CD14-positive monocyte (primary cell): ENCODE measurements at regions not wholly inside any gene's neighbourhood (a gene's known extent, or its start where the extent isn't known, plus 50 kb on each side); places are given as distances from the start of the nearest gene placed in this dataset.

Experiments
- DNase-seq, 3 donors: peaks; one replicate each; pipeline ENCODE4 v3.0.0-alpha.2; 2011 to 2022
- H2AFZ ChIP-seq: 2 replicates; pipeline ENCODE4 v1.6.0; 2012; ENCODE audit warnings: mild to moderate bottlenecking, low read depth, low read length, inconsistent platforms; ENCODE audit not compliant: insufficient read depth, poor library complexity, severe bottlenecking
- H3K27ac ChIP-seq, 2 donors: 1 replicate in 1 of 2; 2 replicates in 1 of 2; pipeline ENCODE4 v1.5.1; 2012 to 2013; ENCODE audit warnings: low read length in 2 of 2, control low read depth in 1 of 2, inconsistent platforms in 1 of 2, low read depth in 1 of 2, mild to moderate bottlenecking in 1 of 2
- H3K27me3 ChIP-seq, 2 donors: one replicate each; pipeline versions ENCODE4 v1.6.0 to v1.6.1; 2011 to 2013; ENCODE audit warnings: low read length in 2 of 2; ENCODE audit not compliant: control insufficient read depth in 2 of 2, insufficient read depth in 2 of 2
- H3K36me3 ChIP-seq, 2 donors: replicated peaks in 1 of 2; 1 replicate in 1 of 2; 2 replicates in 1 of 2; pipeline versions ENCODE4 v1.5.1 to v1.6.1; 2012 to 2013; ENCODE audit warnings: low read length in 2 of 2, control low read depth in 1 of 2, inconsistent platforms in 1 of 2, mild to moderate bottlenecking in 1 of 2; ENCODE audit not compliant: insufficient read depth in 2 of 2, control insufficient read depth in 1 of 2
- H3K4me1 ChIP-seq, 2 donors: 1 replicate in 1 of 2; 2 replicates in 1 of 2; pipeline versions ENCODE4 v1.5.1 to v1.6.1; 2012 to 2013; ENCODE audit warnings: low read length in 2 of 2, control low read depth in 1 of 2, inconsistent platforms in 1 of 2, mild to moderate bottlenecking in 1 of 2, moderate library complexity in 1 of 2; ENCODE audit not compliant: insufficient read depth in 2 of 2, control insufficient read depth in 1 of 2
- H3K4me2 ChIP-seq: replicated peaks from 2 replicates; pipeline ENCODE3; 2012; ENCODE audit warnings: low read length, moderate library complexity, mild to moderate bottlenecking; ENCODE audit not compliant: poor library complexity, severe bottlenecking; ENCODE audit errors: extremely low read depth
- H3K4me3 ChIP-seq, 3 experiments: fragments of 200-600 bp in 1 of 3; sonication (generic) in 1 of 3; replicated peaks in 1 of 3; 1 replicate in 2 of 3; 2 replicates in 1 of 3; pipeline ENCODE4 v1.5.1; 2011 to 2013; ENCODE audit warnings: low read length in 3 of 3, mild to moderate bottlenecking in 3 of 3, control low read depth in 2 of 3, low read depth in 2 of 3, inconsistent platforms in 1 of 3, moderate library complexity in 1 of 3
- H3K79me2 ChIP-seq: 2 replicates; pipeline ENCODE4 v1.6.0; 2012; ENCODE audit warnings: mild to moderate bottlenecking, control low read depth, inconsistent platforms, low read length, moderate library complexity; ENCODE audit not compliant: insufficient read depth
- H3K9ac ChIP-seq: 2 replicates; pipeline ENCODE4 v1.6.0; 2017; ENCODE audit warnings: low read length, mild to moderate bottlenecking; ENCODE audit not compliant: insufficient read depth, poor library complexity, severe bottlenecking
- H3K9me3 ChIP-seq, 2 donors: replicated peaks in 1 of 2; 1 replicate in 1 of 2; 2 replicates in 1 of 2; pipeline versions ENCODE4 v1.5.1 to v1.6.1; 2012 to 2013; ENCODE audit warnings: low read length in 2 of 2, control low read depth in 1 of 2; ENCODE audit not compliant: control insufficient read depth in 1 of 2, insufficient read depth in 1 of 2
- H4K20me1 ChIP-seq: 2 replicates; pipeline ENCODE4 v1.6.0; 2012; ENCODE audit warnings: mild to moderate bottlenecking, low read length, control low read depth, moderate library complexity; ENCODE audit not compliant: insufficient read depth
- H3K27ac Mint-ChIP-seq, 7 donors: one replicate each; pipeline ENCODE4 v1.8.0; 2020; ENCODE audit warnings: mild to moderate bottlenecking in 7 of 7, mixed read lengths in 7 of 7, moderate library complexity in 6 of 7, inconsistent platforms in 2 of 7
- H3K27me3 Mint-ChIP-seq, 3 donors: one replicate each; pipeline ENCODE4 v1.8.0; 2021 to 2022; ENCODE audit warnings: low read depth in 3 of 3, mild to moderate bottlenecking in 3 of 3, mixed read lengths in 3 of 3, moderate library complexity in 3 of 3, inconsistent platforms in 1 of 3
- H3K36me3 Mint-ChIP-seq, 2 donors: one replicate each; pipeline ENCODE4 v1.8.0; 2020; ENCODE audit warnings: mixed read lengths in 2 of 2, inconsistent platforms in 1 of 2, mild to moderate bottlenecking in 1 of 2
- H3K4me1 Mint-ChIP-seq: one replicate; pipeline ENCODE4 v1.8.0; 2020; ENCODE audit warnings: mild to moderate bottlenecking, mixed read lengths
- H3K4me3 Mint-ChIP-seq, 2 donors: one replicate each; pipeline ENCODE4 v1.8.0; 2020; ENCODE audit warnings: mild to moderate bottlenecking in 2 of 2, mixed read lengths in 2 of 2, moderate library complexity in 1 of 2
- H3K9me3 Mint-ChIP-seq, 7 donors: one replicate each; pipeline ENCODE4 v1.8.0; 2020 to 2022; ENCODE audit warnings: mixed read lengths in 7 of 7, mild to moderate bottlenecking in 6 of 7, moderate library complexity in 6 of 7, inconsistent platforms in 2 of 7
- WGBS: methylation state at CpG from one replicate; pipeline ENCODE4 v1.1.5; 2013; ENCODE audit warnings: missing lambda C conversion rate; ENCODE audit not compliant: insufficient coverage; 5-methylcytosine and 5-hydroxymethylcytosine counted together
- intact Hi-C, 2 donors: fragments of 100-400 bp; cut with micrococcal nuclease; formaldehyde crosslinking; loops; one replicate each; pipeline versions ENCODE4 v1.15.0 to v1.15.1; 2023
- TF ChIP-seq, protein P1 (sequence below): fragments of 200-600 bp; IDR thresholded peaks from one replicate; pipeline ENCODE4 v1.8.0; 2022; ENCODE audit warnings: antibody characterized with exemption, mild to moderate bottlenecking

DNA sequence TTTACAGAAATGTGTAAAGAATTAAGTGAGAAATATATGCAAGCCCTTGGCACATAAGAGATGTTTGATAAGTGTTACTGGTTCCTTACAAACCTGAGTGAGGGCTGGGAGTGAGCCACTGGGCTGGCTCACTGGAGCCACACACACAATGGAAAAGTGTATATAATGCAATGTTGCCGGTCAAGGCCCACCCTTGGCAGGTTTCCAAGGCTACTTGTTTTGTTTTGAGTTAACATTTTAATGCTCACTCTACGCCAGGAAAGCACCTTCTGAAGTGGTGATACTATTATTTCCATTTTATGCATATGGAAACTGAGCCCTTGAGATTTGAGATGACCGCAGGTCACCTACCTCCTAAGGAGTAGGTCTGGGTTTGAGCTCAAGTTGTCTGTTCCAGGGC, 71.8 kb upstream of the FHIT start:
- Histone ChIP-seq H3K36me3 (no peaks in the 10 kb centered on the region), H4K20me1 (no peaks in the 10 kb centered on the region), H3K27ac (no peak overlapping the region), H3K4me1 (no peaks in the 10 kb centered on the region), H3K9me3 (no peaks in the 10 kb centered on the region), H3K4me3 (no peak overlapping the region), H3K27me3 (no peaks in the 10 kb centered on the region), H3K4me2 (no peak overlapping the region), H3K79me2 (no peaks in the 10 kb centered on the region), H2AFZ (no peak overlapping the region), H3K9ac (no peak overlapping the region)
- no peak overlapping the region for H3K4me3 Mint-ChIP-seq
- peaks cover 0 to 6% (median 2%) of the 10 kb centered on the region in 7 donors for H3K9me3 Mint-ChIP-seq
- no peaks in the 10 kb centered on the region for H3K4me1 Mint-ChIP-seq
- intact Hi-C loops, result no loop called here
- 100% methylated on average over 1 of the region's 3 CpGs for WGBS
- TF ChIP-seq, protein P1, sequence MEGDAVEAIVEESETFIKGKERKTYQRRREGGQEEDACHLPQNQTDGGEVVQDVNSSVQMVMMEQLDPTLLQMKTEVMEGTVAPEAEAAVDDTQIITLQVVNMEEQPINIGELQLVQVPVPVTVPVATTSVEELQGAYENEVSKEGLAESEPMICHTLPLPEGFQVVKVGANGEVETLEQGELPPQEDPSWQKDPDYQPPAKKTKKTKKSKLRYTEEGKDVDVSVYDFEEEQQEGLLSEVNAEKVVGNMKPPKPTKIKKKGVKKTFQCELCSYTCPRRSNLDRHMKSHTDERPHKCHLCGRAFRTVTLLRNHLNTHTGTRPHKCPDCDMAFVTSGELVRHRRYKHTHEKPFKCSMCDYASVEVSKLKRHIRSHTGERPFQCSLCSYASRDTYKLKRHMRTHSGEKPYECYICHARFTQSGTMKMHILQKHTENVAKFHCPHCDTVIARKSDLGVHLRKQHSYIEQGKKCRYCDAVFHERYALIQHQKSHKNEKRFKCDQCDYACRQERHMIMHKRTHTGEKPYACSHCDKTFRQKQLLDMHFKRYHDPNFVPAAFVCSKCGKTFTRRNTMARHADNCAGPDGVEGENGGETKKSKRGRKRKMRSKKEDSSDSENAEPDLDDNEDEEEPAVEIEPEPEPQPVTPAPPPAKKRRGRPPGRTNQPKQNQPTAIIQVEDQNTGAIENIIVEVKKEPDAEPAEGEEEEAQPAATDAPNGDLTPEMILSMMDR, result no peak
- no peaks in the 10 kb centered on the region for H3K36me3 Mint-ChIP-seq
- H3K27me3 Mint-ChIP-seq, result peaks cover 0 to 6% (median 1%) of the 10 kb centered on the region in 3 donors
- no peak overlapping the region for H3K27ac Mint-ChIP-seq
- DNase-seq, result no peak

DNA sequence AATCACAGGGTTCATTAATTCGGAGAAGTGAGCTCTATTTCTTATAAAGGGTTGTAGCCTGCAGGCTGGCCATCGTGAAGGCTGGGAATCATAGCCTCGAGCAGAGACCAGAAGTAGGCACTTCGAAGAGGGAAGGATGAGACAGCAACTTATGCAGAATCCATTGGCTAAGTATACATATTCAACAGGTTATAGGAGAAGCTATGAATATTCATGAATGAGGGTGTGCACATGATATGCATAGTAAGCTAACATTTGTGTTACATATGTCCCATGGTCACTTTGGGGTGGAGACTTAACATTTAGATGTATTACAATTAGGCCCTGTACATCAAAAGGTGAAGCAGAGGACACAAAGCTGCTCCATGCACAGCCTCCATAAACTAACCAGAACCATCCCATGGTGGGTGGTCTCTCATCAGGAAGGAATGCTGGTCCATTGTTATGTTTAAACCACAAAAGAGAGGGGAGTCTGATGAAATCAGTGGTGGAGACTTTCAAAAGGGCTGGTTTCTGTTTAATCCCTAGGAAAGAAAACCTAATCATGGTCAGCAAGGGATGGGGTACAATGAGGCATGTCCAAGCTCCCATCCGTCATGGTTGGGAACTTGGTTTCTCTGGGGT, 80.8 kb upstream of the FHIT start:
- WGBS, result 90% methylated on average over 2 of the region's 5 CpGs
- TF ChIP-seq, protein P1, result no peak
- H3K36me3 Mint-ChIP-seq, result no peaks in the 10 kb centered on the region
- Histone ChIP-seq H3K27ac (no peak overlapping the region), H3K36me3 (no peaks in the 10 kb centered on the region), H3K79me2 (no peaks in the 10 kb centered on the region), H3K9me3 (no peaks in the 10 kb centered on the region), H3K4me3 (no peak overlapping the region), H3K9ac (no peak overlapping the region), H2AFZ (no peak overlapping the region), H4K20me1 (no peaks in the 10 kb centered on the region), H3K27me3 (no peaks in the 10 kb centered on the region), H3K4me1 (no peaks in the 10 kb centered on the region), H3K4me2 (no peak overlapping the region)
- no peaks in the 10 kb centered on the region for H3K4me1 Mint-ChIP-seq
- peaks cover 0 to 6% (median 0%) of the 10 kb centered on the region in 7 donors for H3K9me3 Mint-ChIP-seq
- intact Hi-C loops, result no loop called here
- no peak overlapping the region for H3K27ac Mint-ChIP-seq
- no peak overlapping the region for H3K4me3 Mint-ChIP-seq
- peaks cover 0 to under 1% (median 0%) of the 10 kb centered on the region in 3 donors for H3K27me3 Mint-ChIP-seq
- no peak for DNase-seq
